ENCODE measurements at regions not wholly inside any gene's neighbourhood (a gene's known extent, or its start where the extent isn't known, plus 50 kb on each side); places are given as distances from the start of the nearest gene placed in this dataset.
"Not testable (repeated sequence)": the region's sequence is repeated elsewhere in the genome, so short reads cannot be mapped to it uniquely, and the experiment has no call there.

- TF ChIP-seq, protein P1, sequence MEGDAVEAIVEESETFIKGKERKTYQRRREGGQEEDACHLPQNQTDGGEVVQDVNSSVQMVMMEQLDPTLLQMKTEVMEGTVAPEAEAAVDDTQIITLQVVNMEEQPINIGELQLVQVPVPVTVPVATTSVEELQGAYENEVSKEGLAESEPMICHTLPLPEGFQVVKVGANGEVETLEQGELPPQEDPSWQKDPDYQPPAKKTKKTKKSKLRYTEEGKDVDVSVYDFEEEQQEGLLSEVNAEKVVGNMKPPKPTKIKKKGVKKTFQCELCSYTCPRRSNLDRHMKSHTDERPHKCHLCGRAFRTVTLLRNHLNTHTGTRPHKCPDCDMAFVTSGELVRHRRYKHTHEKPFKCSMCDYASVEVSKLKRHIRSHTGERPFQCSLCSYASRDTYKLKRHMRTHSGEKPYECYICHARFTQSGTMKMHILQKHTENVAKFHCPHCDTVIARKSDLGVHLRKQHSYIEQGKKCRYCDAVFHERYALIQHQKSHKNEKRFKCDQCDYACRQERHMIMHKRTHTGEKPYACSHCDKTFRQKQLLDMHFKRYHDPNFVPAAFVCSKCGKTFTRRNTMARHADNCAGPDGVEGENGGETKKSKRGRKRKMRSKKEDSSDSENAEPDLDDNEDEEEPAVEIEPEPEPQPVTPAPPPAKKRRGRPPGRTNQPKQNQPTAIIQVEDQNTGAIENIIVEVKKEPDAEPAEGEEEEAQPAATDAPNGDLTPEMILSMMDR (IDR thresholded peaks at IDR 0.05) = not testable (repeated sequence)
- TF ChIP-seq POLR2AphosphoS5 (IDR thresholded peaks at IDR 0.05) = not testable (repeated sequence)
These were observed 59.4 kb upstream of the MED14 start for GRCh38 chrX:40794829-40795130.

Measured in sigmoid colon (tissue), 4 donors.